Vagina (tissue), 2 donors: ENCODE measurements at regions not wholly inside any gene's neighbourhood (a gene's known extent, or its start where the extent isn't known, plus 50 kb on each side); places are given as distances from the start of the nearest gene placed in this dataset.

Experiments
- DNase-seq, 2 donors: peaks; one replicate each; pipeline ENCODE4 v3.0.0-alpha.2; 2017; ENCODE audit errors: extremely low spot score in 2 of 2
- H3K27ac ChIP-seq: fragments of 200-600 bp; sonication (generic); one replicate; pipeline ENCODE4 v1.5.1; 2019
- H3K27me3 ChIP-seq: fragments of 200-600 bp; sonication (generic); one replicate; pipeline ENCODE4 v1.5.1; 2019
- H3K36me3 ChIP-seq, 2 donors: fragments of 200-600 bp; sonication (generic); one replicate each; pipeline ENCODE4 v1.5.1; 2017 to 2019
- H3K4me1 ChIP-seq: fragments of 200-600 bp; sonication (generic); one replicate; pipeline ENCODE4 v1.5.1; 2019
- H3K4me3 ChIP-seq, 2 donors: fragments of 200-600 bp; sonication (generic); 1 replicate in 1 of 2; 2 replicates in 1 of 2; pipeline ENCODE4 v1.5.1; 2016 to 2019
- H3K9me3 ChIP-seq: fragments of 200-600 bp; sonication (generic); one replicate; pipeline ENCODE4 v1.5.1; 2019
- POLR2A ChIP-seq, 2 donors: fragments of 450-650 bp; IDR thresholded peaks; one replicate each; pipeline ENCODE4 v1.6.1; 2017; ENCODE audit warnings: antibody characterized with exemption in 2 of 2, mild to moderate bottlenecking in 2 of 2, moderate library complexity in 2 of 2
- POLR2AphosphoS5 ChIP-seq, 2 donors: sonication (generic); formaldehyde crosslinking; IDR thresholded peaks; one replicate each; pipeline ENCODE4 v1.9.0; 2017; ENCODE audit warnings: antibody characterized with exemption in 2 of 2, mild to moderate bottlenecking in 2 of 2, low read depth in 1 of 2; ENCODE audit not compliant: insufficient read depth in 1 of 2
- intact Hi-C: fragments of 100-400 bp; cut with DNase I; formaldehyde crosslinking; loops from one replicate; pipeline ENCODE4 v1.15.1; 2023
- TF ChIP-seq, protein P1 (sequence below), 3 experiments: fragments of 450-650 bp in 2 of 3; fragments of 200-600 bp in 1 of 3; sonication (generic) in 1 of 3; IDR thresholded peaks; one replicate each; pipeline ENCODE4 v1.5.1; 2017 to 2019; ENCODE audit warnings: antibody characterized with exemption in 3 of 3, mild to moderate bottlenecking in 2 of 3, moderate library complexity in 2 of 3

DNA sequence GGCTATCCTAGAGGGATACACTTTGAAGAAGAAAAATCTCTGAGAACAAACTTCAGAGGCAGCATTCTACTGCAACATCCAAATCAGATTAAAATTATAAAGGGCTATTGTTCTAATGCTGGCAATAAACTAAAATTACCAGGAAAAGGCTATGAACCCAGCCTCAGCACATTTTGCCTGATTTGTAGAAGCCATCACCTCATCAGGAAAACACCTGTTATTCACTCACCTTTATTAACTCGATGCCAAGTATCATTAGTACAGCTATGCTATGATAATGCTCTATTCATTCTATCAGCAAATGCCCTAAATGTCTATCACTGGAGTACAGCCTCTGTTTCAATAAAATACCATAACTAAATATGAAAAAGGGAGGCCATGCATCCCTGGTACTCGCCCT, 510.2 kb downstream of the RASEF start:
- DNase-seq, result no peak

DNA sequence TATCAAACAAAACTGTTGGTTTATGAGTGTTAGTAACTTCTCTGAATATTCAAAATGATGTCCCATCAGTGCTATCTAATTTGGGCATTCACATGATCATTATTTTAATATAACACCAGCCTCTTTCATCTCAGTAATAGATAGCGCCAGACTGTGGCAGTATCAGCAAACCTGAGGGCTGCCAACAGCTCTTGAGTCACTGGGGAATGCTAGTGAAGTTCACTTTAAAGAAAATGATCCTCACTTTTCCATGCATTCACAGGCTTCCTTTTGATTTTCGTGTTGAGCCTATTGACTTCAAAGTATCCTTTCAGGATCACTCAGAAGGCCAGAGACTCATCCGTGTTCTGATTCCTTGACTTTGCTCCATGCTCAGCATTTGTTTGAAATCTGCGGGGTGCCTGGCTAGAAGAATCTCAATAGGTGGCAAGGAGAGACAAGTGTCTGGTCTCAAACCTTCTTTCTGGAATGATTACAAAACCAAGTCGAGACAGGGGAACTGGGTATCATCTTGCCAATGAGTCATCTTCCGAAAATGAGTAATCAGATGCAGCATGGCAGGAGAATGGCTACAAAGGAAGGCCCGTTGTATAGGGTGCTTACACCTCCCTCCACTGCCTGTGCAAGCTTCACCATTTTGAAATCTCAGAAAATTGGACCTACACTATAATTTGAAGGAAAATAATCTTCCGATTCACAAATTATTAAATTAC, 509.1 kb downstream of the RASEF start:
- H3K9me3 ChIP-seq, result no peaks in the 10 kb centered on the region
- no peak overlapping the region for H3K4me3 ChIP-seq
- peaks cover 15% of the 10 kb centered on the region for H3K4me1 ChIP-seq
- DNase-seq, result no peak
- intact Hi-C loops, result no loop called here
- TF ChIP-seq POLR2AphosphoS5 (IDR thresholded peaks at IDR 0.05; ENCODE audit: insufficient read depth in 1 of 2, low read depth in 1 of 2) (no peak), POLR2A (IDR thresholded peaks at IDR 0.05) (no peak)
- TF ChIP-seq, protein P1, sequence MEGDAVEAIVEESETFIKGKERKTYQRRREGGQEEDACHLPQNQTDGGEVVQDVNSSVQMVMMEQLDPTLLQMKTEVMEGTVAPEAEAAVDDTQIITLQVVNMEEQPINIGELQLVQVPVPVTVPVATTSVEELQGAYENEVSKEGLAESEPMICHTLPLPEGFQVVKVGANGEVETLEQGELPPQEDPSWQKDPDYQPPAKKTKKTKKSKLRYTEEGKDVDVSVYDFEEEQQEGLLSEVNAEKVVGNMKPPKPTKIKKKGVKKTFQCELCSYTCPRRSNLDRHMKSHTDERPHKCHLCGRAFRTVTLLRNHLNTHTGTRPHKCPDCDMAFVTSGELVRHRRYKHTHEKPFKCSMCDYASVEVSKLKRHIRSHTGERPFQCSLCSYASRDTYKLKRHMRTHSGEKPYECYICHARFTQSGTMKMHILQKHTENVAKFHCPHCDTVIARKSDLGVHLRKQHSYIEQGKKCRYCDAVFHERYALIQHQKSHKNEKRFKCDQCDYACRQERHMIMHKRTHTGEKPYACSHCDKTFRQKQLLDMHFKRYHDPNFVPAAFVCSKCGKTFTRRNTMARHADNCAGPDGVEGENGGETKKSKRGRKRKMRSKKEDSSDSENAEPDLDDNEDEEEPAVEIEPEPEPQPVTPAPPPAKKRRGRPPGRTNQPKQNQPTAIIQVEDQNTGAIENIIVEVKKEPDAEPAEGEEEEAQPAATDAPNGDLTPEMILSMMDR (IDR thresholded peaks at IDR 0.05), result no peak
- H3K27ac ChIP-seq, result no peak overlapping the region
- H3K36me3 ChIP-seq, result no peaks in the 10 kb centered on the region
- no peaks in the 10 kb centered on the region for H3K27me3 ChIP-seq

More for the DNA sequence above, 510.2 kb downstream of the RASEF start:
- H3K4me1 ChIP-seq, result peaks cover 15% of the 10 kb centered on the region
- H3K36me3 ChIP-seq, result no peaks in the 10 kb centered on the region
- TF ChIP-seq POLR2A (IDR thresholded peaks at IDR 0.05), result no peak
- no peak for TF ChIP-seq POLR2AphosphoS5 (IDR thresholded peaks at IDR 0.05; ENCODE audit: insufficient read depth in 1 of 2, low read depth in 1 of 2)
- H3K9me3 ChIP-seq, result no peaks in the 10 kb centered on the region
- no peak overlapping the region for H3K4me3 ChIP-seq
- intact Hi-C loops, result no loop called here
- no peak overlapping the region for H3K27ac ChIP-seq
- H3K27me3 ChIP-seq, result no peaks in the 10 kb centered on the region

DNA sequence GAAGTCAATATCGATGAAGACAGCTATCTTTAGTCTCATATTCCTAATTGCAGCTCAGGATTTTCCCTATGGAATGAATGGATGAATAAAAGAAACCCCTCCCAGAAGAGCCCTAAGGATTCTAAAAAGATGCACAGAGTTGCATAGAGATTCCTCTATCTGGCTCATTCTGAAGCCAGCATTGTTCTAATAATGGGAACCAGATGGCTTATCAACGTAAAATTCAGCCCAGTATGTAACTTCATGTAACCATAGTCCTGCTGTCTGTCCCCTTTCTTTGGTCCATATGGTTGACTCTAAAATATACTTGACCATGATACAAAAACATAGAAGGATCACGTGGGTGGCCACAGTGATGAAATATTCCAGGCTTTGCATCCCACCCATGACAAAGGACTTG, 508.6 kb downstream of the RASEF start:
- no peak for DNase-seq
- Histone ChIP-seq H3K27me3 (no peaks in the 10 kb centered on the region), H3K36me3 (no peaks in the 10 kb centered on the region), H3K4me1 (peaks cover 15% of the 10 kb centered on the region), H3K9me3 (no peaks in the 10 kb centered on the region), H3K4me3 (no peak overlapping the region), H3K27ac (no peak overlapping the region)
- intact Hi-C loops, result no loop called here
- TF ChIP-seq POLR2AphosphoS5 (IDR thresholded peaks at IDR 0.05; ENCODE audit: insufficient read depth in 1 of 2, low read depth in 1 of 2), result no peak
- TF ChIP-seq, protein P1 (IDR thresholded peaks at IDR 0.05), result no peak

DNA sequence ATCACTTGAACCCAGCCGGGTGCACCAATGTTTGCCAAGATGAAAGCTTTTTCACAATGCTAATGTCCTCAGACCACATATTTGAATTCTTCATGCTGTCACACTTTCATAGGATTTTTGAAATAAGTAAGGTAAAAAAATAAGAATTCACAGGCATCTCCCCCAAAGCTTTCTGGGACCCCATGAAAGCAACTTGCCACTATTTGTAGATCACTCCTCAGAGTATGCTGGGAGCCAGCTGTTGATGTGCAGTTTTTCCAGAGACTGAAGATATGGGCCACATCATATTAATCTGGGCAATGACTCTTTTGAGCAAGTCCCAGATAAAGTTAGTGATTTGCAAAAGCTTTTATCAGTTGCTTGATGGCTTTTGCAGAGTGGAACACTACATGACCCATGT, 507.9 kb downstream of the RASEF start:
- no peaks in the 10 kb centered on the region for H3K36me3 ChIP-seq
- DNase-seq, result no peak
- no peaks in the 10 kb centered on the region for H3K9me3 ChIP-seq
- no peak for TF ChIP-seq POLR2A (IDR thresholded peaks at IDR 0.05)
- TF ChIP-seq, protein P1 (IDR thresholded peaks at IDR 0.05), result no peak
- TF ChIP-seq POLR2AphosphoS5 (IDR thresholded peaks at IDR 0.05; ENCODE audit: insufficient read depth in 1 of 2, low read depth in 1 of 2), result no peak
- no peak overlapping the region for H3K27ac ChIP-seq
- intact Hi-C loops, result no loop called here
- H3K27me3 ChIP-seq, result no peaks in the 10 kb centered on the region
- no peak overlapping the region for H3K4me3 ChIP-seq
- peaks cover 15% of the 10 kb centered on the region for H3K4me1 ChIP-seq

DNA sequence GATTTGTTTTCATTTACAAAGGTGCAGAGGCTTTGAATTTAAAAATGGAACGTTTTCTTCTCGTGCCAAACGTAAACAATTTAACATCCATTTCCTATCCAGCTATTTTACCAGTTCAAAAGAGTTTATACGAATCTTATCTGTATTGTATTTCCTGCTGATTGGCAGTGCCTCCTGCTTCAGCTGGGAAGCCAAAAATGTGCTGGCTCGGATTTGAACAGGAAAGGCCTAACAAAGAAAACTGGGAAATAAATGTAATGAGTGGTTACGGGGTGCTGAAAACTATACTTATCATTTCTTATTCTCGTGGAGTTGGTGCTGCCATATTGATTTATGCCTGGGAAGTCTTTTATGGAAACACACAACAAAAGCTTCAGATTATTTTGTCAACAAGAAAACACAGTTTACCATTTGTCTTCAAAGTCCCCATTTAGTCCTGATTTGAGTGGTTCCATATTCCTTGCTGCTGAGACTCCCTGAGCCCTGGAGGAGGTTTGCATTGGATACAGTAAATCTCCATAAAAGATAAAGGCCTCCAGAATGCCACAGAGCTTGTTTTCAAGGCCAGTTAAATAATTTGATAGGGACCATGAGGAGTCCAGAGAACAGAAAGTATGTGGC, 507.4 kb downstream of the RASEF start:
- H3K27me3 ChIP-seq, result no peaks in the 10 kb centered on the region
- DNase-seq, result no peak
- intact Hi-C loops, result no loop called here
- no peaks in the 10 kb centered on the region for H3K36me3 ChIP-seq
- no peak overlapping the region for H3K4me3 ChIP-seq
- TF ChIP-seq POLR2AphosphoS5 (IDR thresholded peaks at IDR 0.05; ENCODE audit: insufficient read depth in 1 of 2, low read depth in 1 of 2), result peak in 1 of 2 donors; percentile 50
- TF ChIP-seq, protein P1 (IDR thresholded peaks at IDR 0.05), result no peak
- no peak for TF ChIP-seq POLR2A (IDR thresholded peaks at IDR 0.05)
- no peak overlapping the region for H3K27ac ChIP-seq
- peaks cover 15% of the 10 kb centered on the region for H3K4me1 ChIP-seq
- no peaks in the 10 kb centered on the region for H3K9me3 ChIP-seq
